ENCODE measurements at regions not wholly inside any gene's neighbourhood (a gene's known extent, or its start where the extent isn't known, plus 50 kb on each side); places are given as distances from the start of the nearest gene placed in this dataset.
A peak's percentile ranks its signal among the peaks of the same experiment; 100 is the strongest.

DNA sequence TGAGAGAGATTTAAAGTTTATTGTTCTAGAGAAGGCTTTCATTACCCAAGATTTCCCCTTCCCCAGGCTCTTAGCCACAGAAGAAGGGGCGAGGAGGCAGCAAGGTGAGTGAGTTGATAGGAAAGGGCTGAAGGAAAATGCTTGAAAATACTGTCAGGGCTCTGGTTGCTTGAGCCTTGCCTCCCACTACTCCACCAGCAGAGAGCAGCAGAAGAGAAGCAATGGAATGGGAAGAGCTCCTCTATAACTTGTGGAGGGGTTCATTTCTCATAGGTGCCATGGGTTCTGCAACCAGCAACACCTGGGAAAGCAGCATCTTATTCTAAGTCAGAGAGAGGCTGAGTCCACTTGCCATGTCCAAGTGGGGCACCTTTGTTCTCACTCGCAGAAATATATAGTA is 184.0 kb upstream of the CNTN6 start:
- no peak for TF ChIP-seq EZH2 (IDR thresholded peaks at IDR 0.05; ENCODE audit: borderline replicate concordance, low read depth, low read length, severe bottlenecking)
- TF ChIP-seq, protein P1, sequence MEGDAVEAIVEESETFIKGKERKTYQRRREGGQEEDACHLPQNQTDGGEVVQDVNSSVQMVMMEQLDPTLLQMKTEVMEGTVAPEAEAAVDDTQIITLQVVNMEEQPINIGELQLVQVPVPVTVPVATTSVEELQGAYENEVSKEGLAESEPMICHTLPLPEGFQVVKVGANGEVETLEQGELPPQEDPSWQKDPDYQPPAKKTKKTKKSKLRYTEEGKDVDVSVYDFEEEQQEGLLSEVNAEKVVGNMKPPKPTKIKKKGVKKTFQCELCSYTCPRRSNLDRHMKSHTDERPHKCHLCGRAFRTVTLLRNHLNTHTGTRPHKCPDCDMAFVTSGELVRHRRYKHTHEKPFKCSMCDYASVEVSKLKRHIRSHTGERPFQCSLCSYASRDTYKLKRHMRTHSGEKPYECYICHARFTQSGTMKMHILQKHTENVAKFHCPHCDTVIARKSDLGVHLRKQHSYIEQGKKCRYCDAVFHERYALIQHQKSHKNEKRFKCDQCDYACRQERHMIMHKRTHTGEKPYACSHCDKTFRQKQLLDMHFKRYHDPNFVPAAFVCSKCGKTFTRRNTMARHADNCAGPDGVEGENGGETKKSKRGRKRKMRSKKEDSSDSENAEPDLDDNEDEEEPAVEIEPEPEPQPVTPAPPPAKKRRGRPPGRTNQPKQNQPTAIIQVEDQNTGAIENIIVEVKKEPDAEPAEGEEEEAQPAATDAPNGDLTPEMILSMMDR (IDR thresholded peaks at IDR 0.05; ENCODE audit: borderline replicate concordance, extremely low read depth, low read length, poor library complexity, severe bottlenecking): peak; percentile 21
